Panc1 (cell line): ENCODE measurements at regions not wholly inside any gene's neighbourhood (a gene's known extent, or its start where the extent isn't known, plus 50 kb on each side); places are given as distances from the start of the nearest gene placed in this dataset.

ENCODE experiments used
- POLR2AphosphoS5 ChIP-seq: IDR thresholded peaks from 2 replicates; pipeline ENCODE4 v1.6.1; 2012; ENCODE audit warnings: mild to moderate bottlenecking, low read depth, low read length, moderate library complexity
- TF ChIP-seq, protein P1 (sequence below): fragments of 450-650 bp; IDR thresholded peaks from 2 replicates; pipeline ENCODE4 v1.5.1; 2017; ENCODE audit warnings: mild to moderate bottlenecking
- TF ChIP-seq, protein P2 (sequence below), 2 experiments: IDR thresholded peaks; 2 replicates each; pipeline ENCODE4 v1.6.1; 2011 to 2012; ENCODE audit warnings: low read depth in 2 of 2, control low read depth in 1 of 2, low read length in 1 of 2, mild to moderate bottlenecking in 1 of 2, moderate library complexity in 1 of 2; ENCODE audit not compliant: insufficient read depth in 1 of 2

DNA sequence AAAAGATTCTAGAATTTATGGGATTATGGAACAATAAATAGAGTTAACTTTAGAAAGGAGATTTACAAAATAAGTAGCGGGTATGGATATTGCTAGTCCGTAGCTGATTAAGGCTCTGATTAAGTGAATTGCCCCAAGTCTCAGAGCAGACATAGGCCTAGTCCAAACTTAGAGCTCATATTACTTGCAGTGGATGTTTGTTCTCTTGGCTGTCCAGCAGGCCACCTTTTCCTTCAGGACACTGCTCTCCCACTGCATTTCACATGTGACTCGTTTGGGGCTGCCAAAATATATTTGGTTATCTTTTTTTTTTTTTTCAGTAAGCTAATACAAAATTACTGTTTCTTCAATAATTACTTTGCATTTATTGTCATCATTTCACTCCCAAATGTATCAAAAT, 76.6 kb downstream of the ARRDC3 start:
- TF ChIP-seq, protein P1, sequence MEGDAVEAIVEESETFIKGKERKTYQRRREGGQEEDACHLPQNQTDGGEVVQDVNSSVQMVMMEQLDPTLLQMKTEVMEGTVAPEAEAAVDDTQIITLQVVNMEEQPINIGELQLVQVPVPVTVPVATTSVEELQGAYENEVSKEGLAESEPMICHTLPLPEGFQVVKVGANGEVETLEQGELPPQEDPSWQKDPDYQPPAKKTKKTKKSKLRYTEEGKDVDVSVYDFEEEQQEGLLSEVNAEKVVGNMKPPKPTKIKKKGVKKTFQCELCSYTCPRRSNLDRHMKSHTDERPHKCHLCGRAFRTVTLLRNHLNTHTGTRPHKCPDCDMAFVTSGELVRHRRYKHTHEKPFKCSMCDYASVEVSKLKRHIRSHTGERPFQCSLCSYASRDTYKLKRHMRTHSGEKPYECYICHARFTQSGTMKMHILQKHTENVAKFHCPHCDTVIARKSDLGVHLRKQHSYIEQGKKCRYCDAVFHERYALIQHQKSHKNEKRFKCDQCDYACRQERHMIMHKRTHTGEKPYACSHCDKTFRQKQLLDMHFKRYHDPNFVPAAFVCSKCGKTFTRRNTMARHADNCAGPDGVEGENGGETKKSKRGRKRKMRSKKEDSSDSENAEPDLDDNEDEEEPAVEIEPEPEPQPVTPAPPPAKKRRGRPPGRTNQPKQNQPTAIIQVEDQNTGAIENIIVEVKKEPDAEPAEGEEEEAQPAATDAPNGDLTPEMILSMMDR, result no peak
- TF ChIP-seq, protein P2, sequence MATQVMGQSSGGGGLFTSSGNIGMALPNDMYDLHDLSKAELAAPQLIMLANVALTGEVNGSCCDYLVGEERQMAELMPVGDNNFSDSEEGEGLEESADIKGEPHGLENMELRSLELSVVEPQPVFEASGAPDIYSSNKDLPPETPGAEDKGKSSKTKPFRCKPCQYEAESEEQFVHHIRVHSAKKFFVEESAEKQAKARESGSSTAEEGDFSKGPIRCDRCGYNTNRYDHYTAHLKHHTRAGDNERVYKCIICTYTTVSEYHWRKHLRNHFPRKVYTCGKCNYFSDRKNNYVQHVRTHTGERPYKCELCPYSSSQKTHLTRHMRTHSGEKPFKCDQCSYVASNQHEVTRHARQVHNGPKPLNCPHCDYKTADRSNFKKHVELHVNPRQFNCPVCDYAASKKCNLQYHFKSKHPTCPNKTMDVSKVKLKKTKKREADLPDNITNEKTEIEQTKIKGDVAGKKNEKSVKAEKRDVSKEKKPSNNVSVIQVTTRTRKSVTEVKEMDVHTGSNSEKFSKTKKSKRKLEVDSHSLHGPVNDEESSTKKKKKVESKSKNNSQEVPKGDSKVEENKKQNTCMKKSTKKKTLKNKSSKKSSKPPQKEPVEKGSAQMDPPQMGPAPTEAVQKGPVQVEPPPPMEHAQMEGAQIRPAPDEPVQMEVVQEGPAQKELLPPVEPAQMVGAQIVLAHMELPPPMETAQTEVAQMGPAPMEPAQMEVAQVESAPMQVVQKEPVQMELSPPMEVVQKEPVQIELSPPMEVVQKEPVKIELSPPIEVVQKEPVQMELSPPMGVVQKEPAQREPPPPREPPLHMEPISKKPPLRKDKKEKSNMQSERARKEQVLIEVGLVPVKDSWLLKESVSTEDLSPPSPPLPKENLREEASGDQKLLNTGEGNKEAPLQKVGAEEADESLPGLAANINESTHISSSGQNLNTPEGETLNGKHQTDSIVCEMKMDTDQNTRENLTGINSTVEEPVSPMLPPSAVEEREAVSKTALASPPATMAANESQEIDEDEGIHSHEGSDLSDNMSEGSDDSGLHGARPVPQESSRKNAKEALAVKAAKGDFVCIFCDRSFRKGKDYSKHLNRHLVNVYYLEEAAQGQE (IDR thresholded peaks at IDR 0.05; ENCODE audit: insufficient read depth in 1 of 2, low read depth in 2 of 2, low read length in 1 of 2), result 0 out of 4 replicates have a peak, but pooled peaks of 1 of the 2 experiments have one; percentile 12
- TF ChIP-seq POLR2AphosphoS5, result no peak
